ENCODE measurements at regions not wholly inside any gene's neighbourhood (a gene's known extent, or its start where the extent isn't known, plus 50 kb on each side); places are given as distances from the start of the nearest gene placed in this dataset.

DNA sequence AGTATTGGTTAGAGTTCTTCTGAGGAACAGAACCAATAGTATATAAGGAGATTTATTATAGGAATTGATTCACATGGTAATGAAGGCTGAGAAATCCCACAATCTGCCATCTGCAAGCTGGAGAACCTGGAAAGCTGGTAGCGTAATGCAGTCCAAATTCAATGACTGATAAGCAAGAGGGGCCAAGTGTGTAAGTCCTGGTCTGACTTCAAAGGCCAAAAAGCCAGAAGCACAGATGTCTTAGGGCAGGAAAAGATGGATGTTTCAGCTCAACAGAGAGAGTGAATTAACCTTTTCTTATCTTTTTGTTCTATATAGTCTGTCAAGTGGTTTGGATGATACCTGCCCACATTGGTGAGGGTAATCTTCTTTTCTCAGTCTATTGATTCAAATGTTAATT, 146.4 kb downstream of the FGF10 start:
- TF ChIP-seq EZH2 (IDR thresholded peaks at IDR 0.05; ENCODE audit: insufficient read depth, poor library complexity, severe bottlenecking): no peak
- TF ChIP-seq EZH2phosphoT487 (IDR thresholded peaks at IDR 0.05; ENCODE audit: insufficient read depth, low read depth): no peak
